Astrocyte of the cerebellum (primary cell): ENCODE measurements at regions not wholly inside any gene's neighbourhood (a gene's known extent, or its start where the extent isn't known, plus 50 kb on each side); places are given as distances from the start of the nearest gene placed in this dataset.
A peak's percentile ranks its signal among the peaks of the same experiment; 100 is the strongest.

Experiments
- DNase-seq: peaks from one replicate; pipeline ENCODE4 v3.0.0-alpha.2; 2011; ENCODE audit warnings: low read depth
- H3K4me3 ChIP-seq: 2 replicates; pipeline ENCODE4 v1.5.1; 2011; ENCODE audit warnings: mild to moderate bottlenecking, low read depth, low read length, moderate library complexity
- in situ Hi-C: cut with HindIII; loops from 2 replicates; pipeline ENCODE4 v1.10.0; 2017; ENCODE audit warnings: low sequenced_read_pairs
- TF ChIP-seq, protein P1 (sequence below): IDR thresholded peaks from 2 replicates; pipeline ENCODE4 v1.5.1; 2012; ENCODE audit warnings: low read length, low read depth, moderate library complexity, mild to moderate bottlenecking; ENCODE audit errors: missing control alignments

DNA sequence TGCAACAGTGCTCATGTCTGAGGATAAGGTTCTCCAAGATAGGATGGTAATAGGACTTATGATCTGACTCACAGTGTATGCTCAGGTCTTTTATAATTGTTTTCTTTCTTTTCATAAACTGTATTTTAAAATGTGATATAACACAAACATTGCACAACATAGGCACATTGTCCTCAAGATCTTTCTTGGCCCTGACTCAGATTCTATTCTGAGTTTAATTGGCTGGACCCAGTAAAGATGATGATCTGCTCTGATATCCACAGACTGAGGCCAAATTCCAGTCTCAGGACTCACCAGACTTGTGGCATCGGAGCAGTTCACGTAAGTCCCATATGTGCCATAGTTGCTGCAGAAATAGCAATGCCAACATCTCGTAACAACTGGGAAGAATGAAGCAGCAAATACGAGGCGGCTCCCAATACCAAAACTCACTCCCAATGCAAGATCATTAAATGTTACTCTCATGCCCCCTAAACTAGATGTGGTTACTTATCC, 448.9 kb upstream of the SLC14A2 start:
- TF ChIP-seq, protein P1, sequence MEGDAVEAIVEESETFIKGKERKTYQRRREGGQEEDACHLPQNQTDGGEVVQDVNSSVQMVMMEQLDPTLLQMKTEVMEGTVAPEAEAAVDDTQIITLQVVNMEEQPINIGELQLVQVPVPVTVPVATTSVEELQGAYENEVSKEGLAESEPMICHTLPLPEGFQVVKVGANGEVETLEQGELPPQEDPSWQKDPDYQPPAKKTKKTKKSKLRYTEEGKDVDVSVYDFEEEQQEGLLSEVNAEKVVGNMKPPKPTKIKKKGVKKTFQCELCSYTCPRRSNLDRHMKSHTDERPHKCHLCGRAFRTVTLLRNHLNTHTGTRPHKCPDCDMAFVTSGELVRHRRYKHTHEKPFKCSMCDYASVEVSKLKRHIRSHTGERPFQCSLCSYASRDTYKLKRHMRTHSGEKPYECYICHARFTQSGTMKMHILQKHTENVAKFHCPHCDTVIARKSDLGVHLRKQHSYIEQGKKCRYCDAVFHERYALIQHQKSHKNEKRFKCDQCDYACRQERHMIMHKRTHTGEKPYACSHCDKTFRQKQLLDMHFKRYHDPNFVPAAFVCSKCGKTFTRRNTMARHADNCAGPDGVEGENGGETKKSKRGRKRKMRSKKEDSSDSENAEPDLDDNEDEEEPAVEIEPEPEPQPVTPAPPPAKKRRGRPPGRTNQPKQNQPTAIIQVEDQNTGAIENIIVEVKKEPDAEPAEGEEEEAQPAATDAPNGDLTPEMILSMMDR = no peak
- H3K4me3 ChIP-seq = no peak overlapping the region
- in situ Hi-C loops = no loop called here
- DNase-seq = no peak

DNA sequence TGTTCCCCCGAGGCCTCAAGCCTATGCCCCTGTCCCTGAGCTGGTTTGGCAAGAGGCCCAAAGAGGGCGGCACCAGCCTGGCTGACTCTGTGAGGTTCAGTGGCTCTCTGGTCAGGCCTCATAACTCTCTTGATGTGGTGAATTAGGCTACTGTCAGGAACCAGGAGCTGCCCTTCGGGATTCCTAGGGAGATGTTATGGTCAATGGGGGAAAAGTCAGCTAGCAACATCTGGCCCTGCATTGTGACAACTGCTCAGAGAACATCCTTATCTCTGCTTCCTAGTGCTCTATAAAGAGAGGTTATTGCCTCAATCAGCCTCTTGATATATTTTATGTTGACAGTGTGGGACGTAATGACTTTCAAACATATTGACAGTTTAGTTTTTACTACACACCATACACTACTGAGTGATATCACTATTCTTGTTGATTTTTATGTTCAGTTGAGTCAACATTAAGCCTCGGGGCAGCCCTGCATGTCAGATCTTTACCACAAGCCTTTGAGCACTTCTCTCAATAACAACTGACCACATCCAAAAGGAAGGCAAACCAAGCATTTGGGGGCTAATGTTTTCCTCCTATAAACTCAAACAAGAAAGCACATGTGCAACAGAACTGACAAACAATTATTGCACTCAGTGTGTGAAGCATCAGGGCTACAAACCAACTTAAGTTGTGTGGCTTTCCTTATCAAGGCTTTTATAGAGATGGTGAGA, 448.3 kb upstream of the SLC14A2 start:
- in situ Hi-C loops = no loop called here
- TF ChIP-seq, protein P1 = no peak
- H3K4me3 ChIP-seq = no peak overlapping the region
- DNase-seq = no peak

DNA sequence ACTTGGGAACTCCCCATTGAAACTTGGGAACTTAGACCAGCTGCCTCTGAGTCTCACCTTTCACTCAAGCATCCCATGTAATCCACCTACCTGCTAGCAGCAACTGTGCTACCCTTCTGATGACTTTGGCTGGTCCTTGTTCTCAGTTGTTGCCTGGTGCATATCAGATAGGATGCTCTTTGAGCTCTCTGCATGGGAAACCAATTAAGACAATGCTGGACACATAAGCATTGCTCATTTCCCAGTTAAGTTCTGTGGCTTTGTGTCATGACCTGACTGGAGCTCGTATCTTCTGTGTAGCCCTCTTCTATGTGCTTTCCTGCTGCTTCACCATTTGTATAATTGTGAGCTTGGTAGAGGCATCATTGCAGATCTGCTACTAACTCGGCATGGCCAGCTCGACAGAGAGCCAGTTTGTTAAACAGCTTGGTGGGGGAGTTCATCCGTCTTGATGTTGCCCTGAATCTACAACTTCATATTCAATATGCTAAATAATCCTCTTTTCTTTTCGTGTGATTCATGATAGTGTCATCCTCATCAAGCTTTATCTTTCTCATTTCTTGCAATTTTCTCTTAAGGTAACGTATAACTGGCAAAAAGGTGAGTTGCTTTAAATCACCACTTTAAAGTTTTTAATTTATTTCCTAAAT, 447.5 kb upstream of the SLC14A2 start:
- TF ChIP-seq, protein P1 = no peak
- in situ Hi-C loops = no loop called here
- no peak for DNase-seq

DNA sequence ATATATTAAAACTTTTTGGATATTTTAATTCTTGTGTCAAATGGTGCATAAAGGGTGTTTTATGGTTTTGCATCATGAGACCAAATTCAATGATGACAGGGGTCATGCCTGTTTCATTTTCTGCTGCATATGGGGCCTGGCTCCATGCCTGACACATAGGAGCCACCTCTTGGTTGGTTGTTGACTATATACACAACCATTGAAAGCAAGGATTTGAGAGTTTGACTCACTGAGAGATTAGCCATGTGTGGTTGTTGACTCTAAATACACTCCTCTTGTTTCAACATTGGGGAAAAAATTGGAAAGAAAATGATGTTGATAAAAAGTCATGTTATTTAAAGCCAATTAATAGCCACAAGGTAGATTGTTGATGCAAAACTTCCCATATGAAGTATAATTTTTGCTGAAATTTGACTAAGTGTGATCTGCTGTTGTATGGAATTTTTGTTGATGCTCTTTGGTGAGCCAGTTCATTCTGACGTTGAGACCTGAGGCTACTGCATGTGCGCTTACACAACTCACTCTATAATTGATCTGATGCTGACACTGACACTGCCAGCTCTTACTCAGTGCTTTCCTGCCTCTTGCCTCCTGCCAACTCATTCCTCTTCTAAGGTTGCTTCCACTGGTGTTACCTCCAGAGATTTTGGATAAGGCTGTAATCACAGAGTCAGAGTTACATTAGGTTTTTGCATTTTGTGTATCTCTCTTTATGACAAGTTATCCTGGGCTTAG, 446.2 kb upstream of the SLC14A2 start:
- no peak overlapping the region for H3K4me3 ChIP-seq
- in situ Hi-C loops = no loop called here
- no peak for DNase-seq
- TF ChIP-seq, protein P1 = no peak

More for the DNA sequence above, 447.5 kb upstream of the SLC14A2 start:
- no peak overlapping the region for H3K4me3 ChIP-seq

DNA sequence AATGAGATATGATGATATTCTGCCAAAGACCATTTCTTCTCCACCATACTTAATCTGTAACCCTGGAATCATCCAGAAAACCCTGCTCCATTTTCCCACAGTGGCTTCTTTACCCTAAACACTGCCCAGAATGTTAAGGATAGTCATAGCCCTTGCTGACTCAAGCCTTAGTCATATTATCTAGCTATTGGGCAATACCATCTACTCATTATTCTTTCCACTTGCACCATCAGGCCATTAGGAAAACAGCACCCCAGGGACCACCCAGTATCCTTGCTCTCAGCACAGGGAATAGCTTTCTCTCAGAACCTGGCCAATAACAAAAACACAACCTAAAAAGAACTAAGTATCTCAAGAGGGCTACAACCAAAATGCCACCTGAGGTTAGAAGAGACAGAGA, 445.7 kb upstream of the SLC14A2 start:
- H3K4me3 ChIP-seq = no peak overlapping the region
- in situ Hi-C loops = no loop called here
- TF ChIP-seq, protein P1 = no peak
- peak; percentile 53 for DNase-seq

DNA sequence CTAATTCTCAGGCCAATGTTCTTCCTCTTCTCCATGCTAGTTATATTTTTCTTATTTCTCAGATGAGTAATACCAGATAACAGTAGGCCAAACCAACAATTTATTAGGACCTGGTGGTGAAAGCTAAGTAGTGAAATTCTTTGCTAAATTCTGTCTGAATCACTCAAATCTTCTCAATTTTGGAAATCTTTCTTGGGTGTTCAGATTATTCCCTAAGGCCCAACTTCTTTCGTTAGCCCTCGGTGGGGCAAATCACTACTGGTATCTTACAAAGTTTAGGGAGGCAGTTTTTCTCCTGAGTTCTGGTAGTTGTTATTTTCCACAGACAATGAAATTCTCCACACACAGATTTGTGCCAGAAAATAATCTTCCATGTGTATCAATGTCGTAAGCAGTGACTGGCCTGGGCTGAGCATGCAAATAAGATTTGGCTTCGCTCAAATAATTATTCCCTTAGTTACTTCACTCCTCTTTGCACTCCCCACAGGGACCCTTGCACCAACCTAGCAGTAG, 443.5 kb upstream of the SLC14A2 start:
- in situ Hi-C loops = no loop called here
- no peak for DNase-seq
- H3K4me3 ChIP-seq = no peak overlapping the region
- TF ChIP-seq, protein P1 = no peak
